HT1080 (cell line): ENCODE measurements at regions not wholly inside any gene's neighbourhood (a gene's known extent, or its start where the extent isn't known, plus 50 kb on each side); places are given as distances from the start of the nearest gene placed in this dataset.

Source experiments
- DNase-seq: peaks from one replicate; pipeline ENCODE4 v3.0.0-alpha.2; 2015; ENCODE audit warnings: low read depth

DNA sequence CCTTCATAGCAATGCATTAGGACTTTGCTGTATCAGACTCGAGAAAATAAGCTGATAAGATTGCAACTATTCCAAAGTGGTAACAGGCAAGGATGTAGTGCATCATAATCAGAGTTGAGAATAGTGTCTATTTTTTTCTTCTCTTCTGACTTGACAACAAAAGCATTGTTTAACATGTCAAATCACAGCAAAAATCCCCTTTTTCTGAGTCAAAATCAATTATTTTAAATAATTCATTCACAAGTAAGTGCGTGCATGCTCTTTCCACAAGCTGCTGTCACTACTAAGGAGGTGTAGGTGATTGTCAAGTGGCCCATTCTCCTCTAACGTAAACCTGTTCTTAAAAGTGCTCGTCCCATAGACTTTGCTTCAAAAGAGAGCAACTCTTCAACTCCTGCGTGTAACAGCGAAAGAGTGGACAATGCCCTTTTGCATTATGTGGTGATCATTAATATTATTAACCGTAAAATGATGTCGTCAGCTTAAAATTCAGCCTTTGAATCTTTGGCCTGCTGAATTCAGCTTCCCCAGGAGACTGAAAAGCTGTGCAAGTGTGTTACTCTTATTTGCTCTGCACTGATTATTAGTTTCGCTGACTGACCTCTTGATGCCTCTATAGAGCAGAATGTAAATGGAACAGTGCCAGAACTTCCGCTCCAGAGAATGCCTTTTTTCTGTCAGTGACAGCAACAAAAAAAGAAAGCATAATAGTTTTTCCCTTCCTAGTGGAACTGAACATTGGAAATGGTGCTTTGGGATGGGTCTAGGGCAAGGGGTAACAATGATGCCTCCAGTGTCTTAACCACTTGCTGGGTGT lies 680.8 kb upstream of the SEMA6A start:
- no peak for DNase-seq

GRCh38 chr5:117252566-117252965 lies 677.9 kb upstream of the SEMA6A start:
- no peak for DNase-seq

DNA sequence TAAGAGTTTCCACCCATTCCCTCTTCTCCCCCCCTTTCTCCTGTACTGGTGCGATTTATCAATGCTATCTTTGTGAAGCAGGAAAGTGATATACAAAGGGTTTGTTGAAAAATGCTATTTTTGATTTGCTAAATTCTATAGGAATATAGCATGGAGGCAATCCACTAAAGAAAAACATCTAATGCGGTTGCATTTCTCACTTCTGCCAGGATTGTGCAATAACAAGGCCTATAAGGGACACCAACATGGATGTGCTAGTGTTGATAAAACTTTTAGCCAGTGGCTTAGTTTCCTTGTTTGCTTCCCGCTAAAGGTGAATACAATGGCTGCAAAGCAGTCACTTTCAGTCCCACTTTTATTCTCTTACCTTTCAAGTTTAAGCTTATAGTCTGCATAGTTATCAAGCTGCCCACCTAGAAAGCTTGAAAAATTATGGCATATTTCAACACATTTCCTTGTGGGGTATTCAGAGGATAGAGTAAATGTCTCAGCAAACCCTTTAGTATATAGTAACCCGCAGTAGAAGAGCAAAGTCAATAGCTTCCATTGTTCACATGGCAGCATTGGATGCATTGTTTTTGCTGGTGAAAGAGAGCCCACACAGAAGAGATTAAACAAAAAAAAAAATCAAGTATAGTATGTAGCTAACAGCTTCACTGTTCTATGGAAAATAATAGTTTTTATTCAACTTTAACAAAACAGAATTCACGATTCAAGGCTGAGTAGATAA lies 674.6 kb upstream of the SEMA6A start:
- no peak for DNase-seq

- DNase-seq: no peak
Observed at GRCh38 chr5:117246424-117246823, 671.8 kb upstream of the SEMA6A start.

- DNase-seq: no peak
Observed at GRCh38 chr5:117245130-117245529, 670.5 kb upstream of the SEMA6A start.

GRCh38 chr5:117242028-117242427 lies 667.4 kb upstream of the SEMA6A start:
- DNase-seq: no peak

- no peak for DNase-seq
Observed at GRCh38 chr5:117236941-117237340, 662.3 kb upstream of the SEMA6A start.

DNA sequence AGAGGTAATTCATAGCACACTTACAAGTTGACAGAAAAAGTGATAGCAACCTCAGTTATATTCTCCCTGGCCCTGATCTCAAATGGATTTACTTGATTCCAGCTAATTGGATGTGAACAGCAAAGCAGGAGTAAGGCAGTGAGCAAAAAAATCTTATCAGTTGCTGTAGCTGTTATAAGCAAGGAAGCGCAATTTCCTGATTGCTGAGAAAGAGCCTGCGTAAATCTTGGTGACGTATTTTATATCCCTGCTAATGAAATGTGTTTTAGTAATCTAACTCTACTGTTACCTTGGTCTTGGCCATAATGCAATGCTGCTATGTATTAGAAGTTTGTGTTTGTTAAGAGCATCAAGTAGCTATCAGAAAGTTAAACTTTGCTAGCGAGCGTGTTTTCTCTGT lies 661.2 kb upstream of the SEMA6A start:
- DNase-seq: no peak

DNA sequence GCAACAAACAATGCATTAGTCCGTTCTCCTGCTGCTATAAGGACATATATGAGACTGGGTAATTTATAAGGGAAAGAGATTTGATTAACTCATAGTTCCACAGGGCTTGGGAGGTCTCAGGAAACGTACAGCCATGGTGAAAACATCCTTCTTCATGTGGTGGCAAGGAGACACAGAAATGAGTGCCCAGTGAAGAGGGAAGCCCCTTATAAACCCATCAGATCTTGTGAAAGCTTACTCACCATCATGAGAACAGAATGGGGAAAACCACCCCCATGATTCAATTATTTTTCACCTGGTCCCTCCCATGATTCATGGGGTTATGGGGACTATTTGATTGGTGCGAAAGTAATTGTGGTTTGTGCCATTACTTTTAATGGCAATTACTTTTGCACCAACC lies 655.8 kb upstream of the SEMA6A start:
- DNase-seq: no peak

- DNase-seq: peak; percentile 20
Observed at GRCh38 chr5:117220730-117221129, 646.1 kb upstream of the SEMA6A start.

- DNase-seq: no peak
Observed at GRCh38 chr5:117218789-117219188, 644.2 kb upstream of the SEMA6A start.

DNA sequence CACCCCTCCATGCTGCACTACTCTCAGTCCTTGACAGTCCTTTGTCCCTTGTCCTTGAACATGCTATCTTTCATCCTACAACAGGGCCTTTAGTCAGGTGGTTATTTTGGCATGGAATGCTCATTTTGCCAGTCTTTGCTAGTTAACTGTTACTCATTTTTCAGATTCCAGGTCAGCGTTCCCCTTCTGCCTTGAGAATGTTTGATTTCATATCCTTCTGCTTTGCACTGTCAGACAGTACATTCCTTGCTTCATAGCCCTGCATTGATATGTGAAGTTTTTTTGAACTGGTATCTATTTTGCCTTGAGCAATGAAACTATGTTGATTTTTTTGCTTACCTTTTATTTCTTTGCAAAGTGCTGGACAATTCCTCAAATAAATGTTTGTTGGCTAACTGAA lies 638.2 kb upstream of the SEMA6A start:
- no peak for DNase-seq

DNA sequence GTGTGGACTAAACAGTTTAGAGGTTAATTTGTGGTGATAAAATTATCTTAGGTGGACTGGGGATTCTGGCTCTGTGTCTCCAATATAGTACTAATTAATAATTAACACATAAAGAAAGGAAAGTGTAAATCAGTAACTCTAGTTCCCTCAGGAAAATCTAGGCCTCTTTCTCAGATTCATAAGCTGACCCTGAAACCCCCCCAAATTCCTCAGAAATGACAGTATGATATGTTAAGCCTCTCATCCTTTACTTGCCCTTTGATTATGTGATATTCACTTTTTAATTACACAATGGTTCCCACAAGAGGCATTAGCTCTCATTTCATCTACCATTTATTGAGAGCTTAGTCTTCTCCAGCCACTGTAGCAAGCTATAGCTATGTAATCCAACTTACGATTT lies 636.2 kb upstream of the SEMA6A start:
- DNase-seq: no peak

DNA sequence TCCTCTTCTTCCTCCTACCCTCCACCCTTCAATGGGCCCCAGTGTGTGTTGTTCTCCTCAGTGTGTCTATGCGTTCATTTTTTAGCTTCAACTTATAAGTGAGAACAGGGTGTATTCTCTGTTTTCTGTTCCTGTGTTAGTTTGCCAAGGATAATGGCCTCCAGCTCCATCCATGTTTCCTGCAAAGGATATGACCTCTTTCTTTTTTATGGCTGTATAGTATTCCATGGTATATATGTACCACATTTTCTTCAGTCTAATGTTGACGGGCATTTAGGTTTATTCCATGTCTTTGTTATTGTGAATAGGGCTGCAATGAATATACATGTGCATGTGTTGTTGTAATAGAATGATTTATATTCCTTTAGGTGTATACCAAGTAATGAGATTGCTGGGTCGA lies 634.9 kb upstream of the SEMA6A start:
- no peak for DNase-seq

GRCh38 chr5:117207088-117207668 lies 632.6 kb upstream of the SEMA6A start:
- DNase-seq: no peak

- DNase-seq: no peak
Observed at GRCh38 chr5:117205894-117206293, 631.3 kb upstream of the SEMA6A start.

GRCh38 chr5:117204926-117205869 lies 630.6 kb upstream of the SEMA6A start:
- no peak for DNase-seq

DNA sequence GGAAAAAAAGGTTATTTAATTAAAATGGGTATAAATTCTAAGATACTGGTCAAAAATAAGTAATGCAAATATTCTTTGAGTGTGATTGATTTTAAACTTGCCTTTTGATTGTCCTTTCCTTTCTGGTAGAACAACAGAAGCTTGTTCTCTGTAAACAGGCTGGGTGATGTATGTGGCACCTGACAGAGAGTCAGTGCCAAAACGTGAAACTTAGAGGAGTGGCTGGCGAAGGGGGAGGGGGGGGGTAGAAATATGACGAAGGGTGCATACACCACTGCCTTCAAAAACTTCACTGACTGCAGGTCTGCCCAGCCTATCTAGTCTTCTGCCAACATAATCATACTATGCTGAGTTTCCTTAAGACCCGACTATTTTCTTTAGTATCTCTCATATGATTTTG lies 629.8 kb upstream of the SEMA6A start:
- DNase-seq: no peak

GRCh38 chr5:117203584-117203983 lies 629.0 kb upstream of the SEMA6A start:
- no peak for DNase-seq

GRCh38 chr5:117201001-117201400 lies 626.4 kb upstream of the SEMA6A start:
- DNase-seq: no peak

GRCh38 chr5:117195076-117195475 lies 620.5 kb upstream of the SEMA6A start:
- DNase-seq: no peak
